ENCODE measurements at regions not wholly inside any gene's neighbourhood (a gene's known extent, or its start where the extent isn't known, plus 50 kb on each side); places are given as distances from the start of the nearest gene placed in this dataset.
A peak's percentile ranks its signal among the peaks of the same experiment; 100 is the strongest.

DNA sequence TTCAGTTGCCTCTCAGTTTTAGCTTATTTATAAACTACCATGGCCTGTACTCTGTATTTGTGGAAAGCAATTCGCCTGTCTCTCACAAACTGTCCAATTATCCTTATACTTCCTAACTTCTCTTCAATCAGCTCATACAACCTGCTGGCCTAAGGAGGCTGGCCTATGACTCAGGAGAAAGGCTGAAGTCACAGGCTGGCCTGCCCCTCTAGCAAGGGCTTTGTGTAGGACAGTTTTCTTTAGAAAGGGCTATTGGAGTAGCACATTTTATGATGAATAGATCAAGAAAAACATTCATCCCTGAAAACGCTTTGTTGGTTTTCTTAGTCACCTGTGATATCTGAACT lies 988.7 kb upstream of the ARRDC3 start:
- peak; percentile 54 for DNase-seq (ENCODE audit: low read depth, low spot score)
- no peak for TF ChIP-seq CTCF (IDR thresholded peaks at IDR 0.05; ENCODE audit: low read depth, low read length)
- in situ Hi-C loops (cut with HindIII; ENCODE audit: low sequenced_read_pairs), result no loop called here
- H3K4me3 ChIP-seq (ENCODE audit: low read depth, low read length), result no peak overlapping the region

GRCh38 chr5:92371171-92371888 lies 988.2 kb upstream of the ARRDC3 start:
- no peak overlapping the region for H3K4me3 ChIP-seq (ENCODE audit: low read depth, low read length)
- no peak for DNase-seq (ENCODE audit: low read depth, low spot score)
- in situ Hi-C loops (cut with HindIII; ENCODE audit: low sequenced_read_pairs), result no loop called here
- no peak for TF ChIP-seq CTCF (IDR thresholded peaks at IDR 0.05; ENCODE audit: low read depth, low read length)

DNA sequence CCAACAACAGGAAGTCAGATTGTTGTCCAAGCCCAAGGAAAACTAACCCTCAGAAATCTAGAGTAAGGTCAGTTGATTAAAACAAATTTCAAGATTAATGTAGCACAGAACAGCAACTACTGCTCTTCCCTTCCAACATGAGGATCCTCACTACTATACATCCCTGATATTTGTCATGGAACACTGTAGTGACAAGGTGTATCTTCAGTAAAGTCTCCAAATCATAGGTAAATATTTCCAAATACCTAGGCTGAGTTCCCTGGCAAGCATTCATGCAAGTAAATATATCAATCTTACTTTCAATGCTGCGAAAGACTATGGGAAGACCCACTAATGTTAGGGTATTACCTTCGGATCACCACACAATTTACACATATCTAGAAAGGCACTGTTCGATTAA lies 986.9 kb upstream of the ARRDC3 start:
- no peak for DNase-seq (ENCODE audit: low read depth, low spot score)
- in situ Hi-C loops (cut with HindIII; ENCODE audit: low sequenced_read_pairs), result no loop called here
- TF ChIP-seq CTCF (IDR thresholded peaks at IDR 0.05; ENCODE audit: low read depth, low read length), result no peak
- H3K4me3 ChIP-seq (ENCODE audit: low read depth, low read length), result no peak overlapping the region

- no peak for DNase-seq (ENCODE audit: low read depth, low spot score)
- no peak overlapping the region for H3K4me3 ChIP-seq (ENCODE audit: low read depth, low read length)
- in situ Hi-C loops (cut with HindIII; ENCODE audit: low sequenced_read_pairs), result no loop called here
- TF ChIP-seq CTCF (IDR thresholded peaks at IDR 0.05; ENCODE audit: low read depth, low read length), result no peak
Measured at GRCh38 chr5:92369587-92369986, 986.5 kb upstream of the ARRDC3 start.

DNA sequence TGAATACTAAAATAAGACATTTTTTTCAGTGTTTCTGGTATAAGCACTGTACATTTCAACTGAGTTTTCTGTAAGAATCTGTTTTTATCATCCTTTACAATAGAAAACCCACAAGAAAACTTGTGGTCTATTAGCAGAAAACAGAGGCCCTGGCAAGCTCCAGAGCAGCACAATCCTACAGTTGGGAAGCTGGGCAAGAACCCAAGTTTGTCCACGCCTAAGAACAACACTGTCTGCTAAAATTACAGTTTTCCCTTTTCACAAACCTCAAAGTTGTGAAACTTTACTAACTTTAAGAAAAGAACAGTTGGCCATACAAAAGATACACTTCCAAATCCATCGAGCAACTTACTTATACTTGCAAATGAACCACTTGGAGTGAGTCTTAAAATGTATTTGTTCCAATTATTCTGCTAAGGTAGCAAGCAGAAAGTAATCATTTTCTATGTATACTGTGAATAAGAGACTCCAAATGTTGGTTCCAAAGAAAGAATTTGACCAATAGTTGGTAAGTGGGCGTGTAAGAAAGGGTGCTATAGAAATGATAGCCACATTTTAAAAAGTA lies 982.0 kb upstream of the ARRDC3 start:
- no peak overlapping the region for H3K4me3 ChIP-seq (ENCODE audit: low read depth, low read length)
- TF ChIP-seq CTCF (IDR thresholded peaks at IDR 0.05; ENCODE audit: low read depth, low read length), result no peak
- in situ Hi-C loops (cut with HindIII; ENCODE audit: low sequenced_read_pairs), result no loop called here
- peak; percentile 86 for DNase-seq (ENCODE audit: low read depth, low spot score)

GRCh38 chr5:92353107-92354030 lies 970.3 kb upstream of the ARRDC3 start:
- peak; percentile 75 for DNase-seq (ENCODE audit: low read depth, low spot score)
- TF ChIP-seq CTCF (IDR thresholded peaks at IDR 0.05; ENCODE audit: low read depth, low read length), result no peak
- no peak overlapping the region for H3K4me3 ChIP-seq (ENCODE audit: low read depth, low read length)
- in situ Hi-C loops (cut with HindIII; ENCODE audit: low sequenced_read_pairs), result no loop called here
